ENCODE measurements at regions not wholly inside any gene's neighbourhood (a gene's known extent, or its start where the extent isn't known, plus 50 kb on each side); places are given as distances from the start of the nearest gene placed in this dataset.

GRCh38 chr1:4133939-4134321, 233.9 kb upstream of the C1orf174 start:
- TF ChIP-seq, protein P1, sequence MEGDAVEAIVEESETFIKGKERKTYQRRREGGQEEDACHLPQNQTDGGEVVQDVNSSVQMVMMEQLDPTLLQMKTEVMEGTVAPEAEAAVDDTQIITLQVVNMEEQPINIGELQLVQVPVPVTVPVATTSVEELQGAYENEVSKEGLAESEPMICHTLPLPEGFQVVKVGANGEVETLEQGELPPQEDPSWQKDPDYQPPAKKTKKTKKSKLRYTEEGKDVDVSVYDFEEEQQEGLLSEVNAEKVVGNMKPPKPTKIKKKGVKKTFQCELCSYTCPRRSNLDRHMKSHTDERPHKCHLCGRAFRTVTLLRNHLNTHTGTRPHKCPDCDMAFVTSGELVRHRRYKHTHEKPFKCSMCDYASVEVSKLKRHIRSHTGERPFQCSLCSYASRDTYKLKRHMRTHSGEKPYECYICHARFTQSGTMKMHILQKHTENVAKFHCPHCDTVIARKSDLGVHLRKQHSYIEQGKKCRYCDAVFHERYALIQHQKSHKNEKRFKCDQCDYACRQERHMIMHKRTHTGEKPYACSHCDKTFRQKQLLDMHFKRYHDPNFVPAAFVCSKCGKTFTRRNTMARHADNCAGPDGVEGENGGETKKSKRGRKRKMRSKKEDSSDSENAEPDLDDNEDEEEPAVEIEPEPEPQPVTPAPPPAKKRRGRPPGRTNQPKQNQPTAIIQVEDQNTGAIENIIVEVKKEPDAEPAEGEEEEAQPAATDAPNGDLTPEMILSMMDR (IDR thresholded peaks at IDR 0.05): no peak
- TF ChIP-seq POLR2A (IDR thresholded peaks at IDR 0.05): no peak
